GM21717 (cell line): ENCODE measurements at regions not wholly inside any gene's neighbourhood (a gene's known extent, or its start where the extent isn't known, plus 50 kb on each side); places are given as distances from the start of the nearest gene placed in this dataset.

ENCODE experiments used
- ATAC-seq: cut with Tn5 transposase; IDR thresholded peaks from one replicate; pipeline ENCODE4 v1.9.1; 2021; ENCODE audit warnings: mild to moderate bottlenecking, moderate library complexity; ENCODE audit not compliant: unreplicated experiment

DNA sequence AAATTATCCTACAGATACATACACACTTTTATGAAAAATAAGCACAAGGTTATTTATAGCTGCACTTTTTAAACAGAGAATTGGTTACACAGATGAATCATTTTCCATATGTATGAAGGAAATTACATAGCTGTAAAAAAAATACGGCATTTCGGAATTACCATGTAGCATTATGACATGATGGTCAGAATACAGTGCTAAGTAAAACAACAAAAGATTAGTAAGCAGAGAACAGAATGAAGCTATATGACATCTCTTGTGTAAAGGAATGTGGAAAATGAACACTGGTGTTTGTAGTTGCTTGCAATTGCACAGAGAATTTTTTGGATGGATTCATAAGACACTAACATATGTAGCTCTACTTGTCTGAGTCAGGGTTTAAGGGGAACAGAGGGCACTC, 1222.0 kb upstream of the PRKX start:
- ATAC-seq: no peak

DNA sequence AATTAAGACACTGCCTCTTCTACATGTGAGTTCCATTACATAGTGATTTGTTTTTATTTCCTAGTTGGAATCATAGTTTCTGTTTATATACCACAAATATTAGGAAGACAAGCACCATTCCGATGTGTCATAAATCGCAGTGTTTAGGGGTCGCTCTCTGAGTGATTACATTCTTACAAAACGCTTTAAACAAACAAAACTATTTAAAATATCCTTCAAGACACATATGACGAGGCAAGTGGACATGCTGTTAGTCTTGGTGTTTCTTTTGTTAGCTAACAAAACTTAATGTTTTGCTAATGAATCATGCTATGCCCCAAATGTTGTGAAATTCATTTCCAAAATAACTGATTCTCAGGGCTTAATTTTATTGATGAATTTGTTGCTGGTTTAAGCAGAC, 1219.3 kb upstream of the PRKX start:
- ATAC-seq: no peak

DNA sequence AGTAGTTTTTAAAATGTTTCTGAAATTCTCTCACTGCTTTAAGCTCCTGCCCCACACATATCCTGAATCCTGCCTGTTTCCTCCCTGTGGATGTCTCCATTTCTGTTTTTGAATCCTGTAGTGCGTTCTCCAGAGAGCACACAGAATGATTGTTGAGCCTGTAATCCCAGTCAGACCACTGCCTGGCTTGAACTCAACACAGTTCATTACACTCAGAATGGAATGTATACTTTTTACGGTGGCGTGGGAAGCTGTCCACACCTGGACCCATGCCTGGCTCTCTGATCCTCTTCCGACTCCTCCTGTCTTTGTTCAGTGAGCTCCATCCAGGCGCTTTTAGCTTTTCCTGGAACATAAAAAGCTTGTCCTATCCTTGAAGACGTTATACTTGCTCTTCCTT, 1217.0 kb upstream of the PRKX start:
- no peak for ATAC-seq

DNA sequence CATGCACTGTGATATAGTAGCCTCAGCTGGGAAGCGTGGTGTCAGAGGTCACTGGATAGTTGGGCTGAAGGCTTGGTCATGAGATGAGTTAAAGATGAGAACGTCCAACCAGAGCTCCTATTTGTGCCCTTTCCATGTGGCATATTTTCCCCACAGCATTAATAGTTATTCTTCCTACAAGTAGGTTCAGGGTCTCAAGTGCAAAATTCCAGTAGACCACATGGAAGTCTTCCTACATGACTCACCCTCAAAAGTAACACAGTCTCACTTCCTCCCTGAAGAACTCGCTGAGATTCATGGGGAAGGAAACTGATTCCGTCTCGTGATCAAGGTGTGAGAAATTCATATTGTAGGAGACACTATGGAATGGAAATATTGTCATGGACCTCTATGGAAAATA, 1212.5 kb upstream of the PRKX start:
- ATAC-seq: no peak

DNA sequence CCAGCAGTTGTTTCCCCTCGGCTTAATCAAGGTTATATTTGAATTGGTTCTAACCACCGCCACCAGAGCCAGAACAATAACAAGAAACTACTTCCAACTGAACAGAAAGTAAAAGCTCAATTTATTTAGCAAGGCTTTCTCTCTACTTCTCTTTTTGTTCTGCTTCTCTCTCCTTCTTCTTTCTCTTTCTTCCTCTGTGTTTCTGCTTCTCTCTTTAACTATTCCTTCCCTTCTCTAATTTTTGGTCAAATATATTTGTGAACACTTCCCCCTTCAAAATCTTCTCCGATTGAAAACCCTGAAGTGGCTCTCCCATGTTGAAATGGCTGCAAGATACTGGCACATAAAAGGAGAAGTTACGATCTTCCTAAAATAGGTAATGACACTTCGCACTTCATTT, 1195.9 kb upstream of the PRKX start:
- ATAC-seq: no peak

DNA sequence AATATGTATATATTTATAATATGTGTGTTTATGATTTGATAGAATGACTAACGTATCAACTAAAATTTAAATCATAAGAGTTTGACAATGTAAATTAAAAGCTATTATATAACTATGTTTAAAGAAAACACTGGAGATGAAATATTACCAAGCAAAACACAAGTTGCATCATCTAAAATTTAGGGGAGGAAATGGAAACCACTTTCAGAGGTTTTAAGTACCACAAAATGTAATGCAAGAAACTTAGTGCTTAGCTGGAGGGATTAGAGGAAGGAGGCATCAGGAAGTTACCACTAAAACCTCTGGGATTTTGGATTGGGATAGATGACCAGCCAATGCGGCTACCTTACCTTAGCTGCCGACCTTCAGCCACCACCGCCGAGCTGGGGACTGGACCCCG, 1192.1 kb upstream of the PRKX start:
- ATAC-seq: no peak

DNA sequence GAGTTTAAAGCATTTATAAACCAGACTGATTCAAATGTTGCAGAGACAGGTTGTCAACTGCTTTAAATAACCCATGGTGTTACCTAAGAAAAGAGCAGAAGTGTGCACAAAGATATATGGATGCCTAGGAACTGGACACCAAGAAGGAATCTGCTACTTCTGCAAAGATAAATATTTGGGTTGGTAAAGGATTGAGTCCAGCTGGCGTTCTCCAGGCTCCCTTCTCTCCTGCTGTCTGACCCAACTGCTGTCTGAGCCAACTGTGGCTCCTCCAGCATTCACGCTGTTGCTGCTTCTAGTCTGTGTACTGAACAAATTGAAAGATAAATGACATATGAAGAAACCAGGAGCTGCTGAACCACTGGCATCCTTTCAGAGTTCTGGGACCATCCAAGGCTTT, 1167.8 kb upstream of the PRKX start:
- no peak for ATAC-seq

DNA sequence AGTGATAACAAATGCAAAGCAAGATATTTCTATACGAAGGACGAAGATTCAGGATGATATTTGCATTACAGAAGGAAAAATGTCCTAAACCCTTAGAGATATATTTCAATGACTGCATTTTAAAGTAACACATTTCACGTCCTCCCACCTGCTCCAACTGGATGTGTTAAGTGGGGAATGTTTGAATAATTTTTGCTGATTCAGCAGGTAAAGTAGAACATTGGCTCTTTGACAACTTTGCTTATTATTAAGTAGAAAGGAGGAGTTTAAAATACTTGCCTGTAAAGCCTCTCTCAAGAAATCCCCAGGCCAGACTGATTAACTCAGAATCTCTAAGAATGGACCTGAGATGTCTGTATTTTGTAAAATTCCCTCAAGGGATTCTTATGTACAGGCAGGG, 1165.2 kb upstream of the PRKX start:
- no peak for ATAC-seq

DNA sequence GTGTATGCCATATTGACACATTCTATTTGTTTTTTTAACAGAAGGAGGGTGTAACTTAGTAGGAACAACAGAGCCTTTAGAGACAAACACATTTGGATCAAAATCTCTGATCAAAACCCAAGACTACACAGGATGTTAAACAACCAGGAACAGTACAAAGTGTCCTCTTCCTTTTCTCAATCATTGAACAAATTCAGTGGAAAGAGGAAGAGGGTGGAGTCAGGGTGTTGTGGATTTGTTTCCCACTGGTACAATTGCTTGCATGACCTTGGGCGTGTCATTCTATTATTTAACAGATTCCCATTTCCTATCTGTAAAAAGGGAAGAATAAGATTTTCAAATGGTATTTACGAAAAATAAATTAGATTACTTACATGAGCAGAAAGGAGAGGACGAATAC, 1162.8 kb upstream of the PRKX start:
- ATAC-seq: no peak

DNA sequence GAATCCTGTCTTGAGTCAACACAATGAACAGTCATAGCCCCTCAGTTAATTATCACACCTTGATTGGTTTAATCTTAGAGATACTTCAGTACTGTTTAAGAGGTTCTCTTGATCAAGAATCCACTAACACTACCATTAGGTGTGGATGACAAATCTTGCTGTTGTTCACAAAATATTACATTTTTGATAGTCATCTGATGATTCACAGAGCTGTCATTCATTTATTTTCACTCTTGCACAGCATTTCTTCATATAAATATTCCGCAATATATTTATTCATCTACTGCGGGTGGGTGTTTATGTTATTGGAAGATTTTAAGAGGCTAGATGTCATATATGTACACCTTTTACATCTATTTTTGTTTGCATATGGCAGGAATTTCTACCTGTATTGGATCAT, 1138.1 kb upstream of the PRKX start:
- no peak for ATAC-seq

DNA sequence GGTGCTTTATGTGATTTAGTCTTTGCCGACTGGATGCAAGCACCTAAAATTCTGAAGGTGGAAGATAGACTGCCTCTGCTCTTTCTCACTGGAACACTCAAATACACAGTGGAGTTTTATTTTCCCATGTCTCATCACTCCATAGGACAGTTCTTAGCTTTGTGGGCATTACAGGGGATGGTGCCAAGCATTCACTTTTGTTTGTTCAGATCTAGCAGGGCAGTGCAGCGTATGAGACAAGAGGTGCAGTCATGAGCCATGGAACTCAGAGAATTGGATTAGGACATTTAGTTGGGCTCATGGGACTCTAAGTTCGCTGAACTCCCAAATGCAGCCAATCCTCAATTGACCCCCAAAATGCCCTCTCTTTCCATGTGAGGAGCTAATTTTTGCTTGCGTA, 1136.9 kb upstream of the PRKX start:
- ATAC-seq: no peak

DNA sequence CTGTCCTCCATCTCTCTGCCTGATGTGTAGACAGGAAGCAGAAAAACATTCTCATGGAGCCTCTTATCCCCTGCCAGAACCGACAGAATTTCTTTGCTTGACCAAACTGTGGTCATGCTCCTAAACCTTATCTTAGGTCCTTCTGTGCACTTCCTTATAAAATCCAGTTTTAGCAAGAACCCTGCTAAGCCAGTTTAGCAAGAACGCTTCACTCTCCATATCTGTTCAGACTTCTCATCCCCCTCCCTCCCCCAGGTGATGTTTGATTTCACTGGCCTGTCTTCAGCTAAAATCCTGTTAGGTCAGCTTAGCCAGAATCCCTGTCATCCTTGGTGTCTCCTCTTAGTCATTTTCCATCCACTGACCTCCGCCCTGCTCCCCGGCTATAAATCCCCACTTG, 1130.9 kb upstream of the PRKX start:
- no peak for ATAC-seq

DNA sequence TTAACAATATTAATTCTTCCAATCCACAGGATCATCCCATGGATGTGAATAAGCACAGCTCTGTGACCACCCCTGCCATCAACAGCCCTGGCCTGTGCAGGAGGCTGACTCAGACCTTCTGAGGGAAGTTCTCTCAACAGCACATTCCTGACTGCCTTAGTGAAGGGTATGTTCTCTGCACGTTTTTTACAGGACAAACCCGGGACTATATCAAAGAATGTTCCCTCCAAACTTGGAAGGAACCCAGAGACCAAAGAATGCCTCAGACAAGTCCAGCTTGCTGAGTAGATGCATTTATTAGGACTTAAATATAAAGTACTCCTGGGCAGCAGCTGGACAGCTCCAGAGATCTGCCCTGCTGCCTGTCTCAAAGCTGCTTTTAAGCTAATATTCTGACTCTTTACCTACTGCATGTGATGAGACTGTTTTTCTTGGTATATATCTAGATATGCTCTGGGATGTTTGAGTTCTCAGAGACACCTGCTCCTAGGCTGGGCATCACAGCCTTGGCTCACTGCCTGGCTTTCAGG, 1127.8 kb upstream of the PRKX start:
- no peak for ATAC-seq

DNA sequence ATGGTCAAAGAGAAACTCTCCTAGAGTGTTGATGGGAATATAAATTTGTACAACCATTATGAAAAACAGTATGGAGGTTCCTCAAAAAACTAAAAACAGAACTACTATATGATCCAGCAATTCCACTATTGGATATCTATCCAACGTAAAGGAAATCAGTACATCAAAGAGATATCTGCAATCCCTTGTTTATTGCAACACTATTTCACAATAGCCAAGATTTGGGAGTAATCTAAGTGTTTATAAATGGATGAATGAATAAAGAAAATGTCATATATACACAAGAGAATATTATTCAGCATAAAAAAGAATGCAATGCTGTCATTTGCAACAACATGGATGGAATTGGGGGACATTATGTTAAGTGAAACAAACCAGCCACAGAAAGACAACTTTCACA, 1118.1 kb upstream of the PRKX start:
- no peak for ATAC-seq

DNA sequence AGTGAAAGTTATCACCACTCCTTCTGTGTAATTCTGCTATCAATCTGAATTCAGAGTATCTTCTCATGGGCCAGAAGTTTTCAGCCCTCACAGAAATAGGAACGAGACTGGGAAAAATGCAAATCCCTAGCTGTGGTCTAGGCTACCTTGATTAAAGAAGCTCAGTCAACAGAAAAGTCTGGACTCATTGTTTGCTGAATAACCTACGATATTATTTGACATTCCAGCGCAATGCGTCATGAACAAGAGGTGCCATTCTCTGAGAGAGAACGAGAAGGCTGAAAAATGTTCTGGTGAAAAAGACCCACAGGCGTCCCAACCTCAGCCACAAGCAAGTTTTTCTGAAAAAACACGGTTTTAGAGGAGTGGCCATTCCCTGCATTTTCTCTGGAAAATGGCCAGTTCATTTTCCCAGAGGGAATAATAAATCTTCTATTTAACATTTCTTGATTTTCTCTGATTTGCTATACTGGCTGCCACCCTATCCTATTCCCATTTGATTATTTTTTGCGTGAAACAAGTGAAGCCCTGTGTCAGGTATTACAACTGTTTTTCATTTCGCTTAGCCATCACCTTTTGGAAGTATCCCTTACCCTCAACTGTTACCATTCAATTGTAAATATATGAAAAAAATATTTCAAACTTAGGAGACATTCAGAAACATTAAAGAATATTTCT, 1117.6 kb upstream of the PRKX start:
- no peak for ATAC-seq

DNA sequence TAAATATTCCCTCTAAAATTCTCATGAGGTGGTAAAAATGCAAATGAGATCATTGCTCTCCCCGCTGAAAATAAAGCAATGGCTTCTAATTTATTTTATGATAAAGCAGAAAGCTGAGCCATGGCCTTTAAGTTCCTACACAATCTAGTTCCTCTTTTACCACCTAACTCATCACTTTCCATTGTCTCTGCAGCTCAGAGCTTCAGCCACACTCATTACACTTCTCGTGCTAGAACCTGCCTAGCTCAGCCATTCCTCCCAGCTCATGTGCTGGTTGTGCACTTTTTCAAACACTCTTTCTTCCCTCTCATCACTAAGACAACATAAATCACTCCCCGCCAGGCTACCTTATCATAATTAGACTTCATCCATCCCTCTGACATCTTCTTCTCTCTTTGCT, 1112.1 kb upstream of the PRKX start:
- no peak for ATAC-seq

DNA sequence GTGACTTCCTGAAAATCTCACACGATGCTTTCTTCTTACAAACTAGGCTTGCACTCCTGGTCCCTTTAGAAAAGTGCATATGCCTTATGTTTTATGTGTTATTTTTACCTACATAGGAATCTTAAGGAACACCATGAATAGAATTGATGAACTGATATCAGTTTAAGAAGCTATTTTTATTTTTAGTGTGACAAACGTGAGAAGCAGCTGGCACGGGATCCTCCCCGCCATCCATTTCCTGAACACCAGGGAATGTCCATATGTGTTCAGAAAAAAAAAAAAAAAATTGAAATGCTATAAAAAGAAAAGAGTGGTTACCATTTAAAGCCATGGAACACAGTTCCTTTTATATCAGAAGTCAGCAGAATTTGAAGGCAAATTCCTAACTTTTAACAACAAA, 1096.1 kb upstream of the PRKX start:
- ATAC-seq: no peak

DNA sequence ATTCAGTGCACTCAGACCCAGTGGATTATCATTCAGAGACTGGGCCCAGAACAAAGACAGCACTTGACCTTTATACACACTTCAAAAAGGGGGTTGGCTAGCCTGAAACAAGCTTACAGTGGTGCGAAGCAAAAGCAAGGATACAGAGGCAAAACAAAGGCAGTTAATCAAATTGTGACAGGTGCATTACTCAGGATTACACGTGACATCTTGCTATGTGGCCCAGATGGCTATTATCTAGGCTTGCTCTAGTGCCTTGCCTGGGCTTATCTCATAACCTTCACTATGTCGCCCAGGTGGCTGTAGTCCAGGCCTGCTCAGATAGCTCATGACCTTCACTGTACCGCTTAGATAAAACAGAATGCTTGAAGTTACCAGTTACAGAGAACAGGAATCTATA, 1092.1 kb upstream of the PRKX start:
- no peak for ATAC-seq

DNA sequence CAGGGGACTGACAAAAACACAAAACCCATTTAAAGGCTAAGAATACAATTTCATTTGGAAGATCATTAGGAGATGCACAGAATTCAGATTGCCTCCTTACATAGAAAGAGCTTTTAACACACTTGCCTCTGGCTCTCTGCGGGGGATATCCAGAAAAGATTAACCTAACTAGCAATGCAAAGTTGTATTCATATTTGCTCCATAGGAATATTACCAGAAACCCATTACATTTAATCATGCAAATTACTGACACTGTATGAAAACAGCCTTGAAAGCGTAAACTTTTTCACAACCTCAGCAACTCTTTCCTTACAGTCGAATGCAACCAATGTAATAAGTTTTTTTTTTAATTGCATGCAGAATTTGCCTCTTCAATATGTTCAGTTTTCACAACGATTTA, 1087.3 kb upstream of the PRKX start:
- ATAC-seq: no peak

DNA sequence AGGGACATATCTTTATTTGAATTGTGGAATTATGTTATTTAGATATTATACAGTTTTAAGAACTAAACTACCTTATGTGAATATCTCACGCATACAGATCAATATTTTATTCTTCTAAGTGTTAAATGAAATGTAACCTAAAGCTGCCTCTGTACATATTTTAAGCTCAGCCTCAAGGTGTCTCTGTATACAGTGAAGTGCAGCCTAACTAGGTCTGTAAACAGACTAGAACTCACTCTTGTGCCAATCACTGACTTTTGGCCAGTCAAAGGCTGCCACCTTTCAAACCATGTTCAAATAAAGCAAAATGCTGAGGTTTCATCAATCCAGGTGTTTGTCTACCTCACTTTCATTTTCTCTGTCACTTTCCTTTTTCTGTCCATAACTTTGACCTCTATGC, 1074.5 kb upstream of the PRKX start:
- ATAC-seq: no peak

DNA sequence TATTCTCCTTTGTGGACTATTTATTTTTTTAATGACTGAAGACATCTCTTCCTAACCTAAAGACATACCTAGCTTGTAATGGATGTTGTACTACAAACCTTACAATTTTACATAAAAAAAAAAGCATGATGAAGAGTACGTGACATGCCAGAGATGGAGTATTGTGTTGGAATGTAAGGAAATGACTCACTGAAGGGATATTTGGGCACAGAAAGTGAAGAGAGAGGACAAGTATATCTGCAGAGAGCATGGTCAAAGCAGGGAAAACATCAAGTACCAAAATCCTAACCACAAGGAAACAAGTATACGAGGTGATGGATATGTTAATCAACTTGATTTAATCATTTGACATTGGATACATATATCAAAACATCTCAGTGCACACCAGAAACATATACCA, 1051.4 kb upstream of the PRKX start:
- ATAC-seq: no peak

DNA sequence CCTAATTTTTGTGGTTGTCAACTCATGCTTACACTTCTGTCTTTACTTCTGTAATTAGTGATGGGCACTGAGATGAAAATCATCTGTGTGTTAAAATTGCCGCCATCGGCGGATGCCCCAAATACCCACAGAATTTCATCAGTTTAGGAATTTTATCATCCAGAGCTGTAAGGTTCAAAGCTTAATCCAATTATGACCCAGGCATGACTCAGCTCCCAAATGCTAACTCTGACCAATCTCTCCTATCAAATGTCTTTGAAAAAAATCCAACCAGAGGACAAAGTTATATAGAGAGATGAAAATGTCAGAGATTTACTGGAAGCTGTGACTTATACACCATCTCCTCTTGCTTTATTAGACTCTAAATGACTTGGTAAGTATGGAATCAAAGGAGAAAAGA, 1048.7 kb upstream of the PRKX start:
- ATAC-seq: no peak

DNA sequence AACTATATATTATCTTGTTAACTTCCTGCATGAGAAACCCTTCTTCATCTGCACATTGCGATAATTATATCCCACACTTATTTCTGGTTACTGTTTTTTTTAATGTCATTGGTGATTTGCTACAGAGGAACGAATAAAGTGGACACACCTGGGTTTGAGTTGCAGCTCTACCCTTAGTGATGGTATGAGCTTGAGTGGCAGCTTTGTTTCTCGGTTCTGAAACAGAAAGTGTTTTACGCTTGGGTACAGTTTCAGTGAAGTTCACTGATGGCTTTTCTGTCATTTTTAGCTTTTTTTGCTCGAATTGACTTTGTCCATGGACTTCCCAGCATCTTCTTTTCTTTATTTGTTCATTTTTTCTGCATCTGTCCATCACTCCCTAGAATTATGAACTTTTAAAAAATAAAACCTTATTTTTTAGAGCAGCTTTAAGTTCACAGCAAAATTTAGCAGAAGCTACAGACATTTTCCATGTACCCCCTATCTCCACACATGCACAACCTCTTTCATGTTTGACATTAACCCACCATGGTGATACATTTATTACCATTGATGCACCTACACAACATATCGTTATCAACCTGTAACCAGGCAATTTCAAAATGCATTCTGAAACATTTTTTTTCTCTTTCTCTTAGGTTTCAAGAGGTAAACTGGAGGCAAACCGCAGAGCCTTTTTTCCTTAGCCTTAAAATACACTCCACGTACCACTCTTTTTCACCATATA, 1041.6 kb upstream of the PRKX start:
- peak; percentile 96 for ATAC-seq
